ENCODE measurements at regions not wholly inside any gene's neighbourhood (a gene's known extent, or its start where the extent isn't known, plus 50 kb on each side); places are given as distances from the start of the nearest gene placed in this dataset.

- DNase-seq = no peak
- in situ Hi-C loops (cut with HindIII; ENCODE audit: low pct_ligation_motif_present, low pct_unique_long_range_greater_than_20kb, low sequenced_read_pairs) = no loop called here
Measured at GRCh38 chr4:182015893-182016292, 227.3 kb upstream of the TENM3 start.

DNA sequence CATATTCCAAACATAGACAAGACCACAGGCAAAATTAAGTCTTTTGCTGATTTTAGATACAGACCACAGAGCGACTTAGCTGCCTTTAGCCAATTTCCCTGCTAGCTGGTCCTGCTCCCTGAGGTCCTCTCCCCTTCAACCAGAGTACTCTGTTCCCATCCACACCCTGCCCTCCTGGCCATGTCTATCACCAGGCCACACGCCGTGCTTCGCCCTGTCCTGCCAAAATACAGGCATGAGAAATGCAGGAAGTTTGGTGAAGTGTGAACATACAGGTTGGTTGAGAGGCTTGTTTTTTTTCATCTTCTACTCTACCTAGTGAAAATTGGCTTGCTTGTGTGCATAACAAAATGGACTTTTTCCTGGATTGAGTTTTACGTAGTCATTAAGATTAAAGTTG is 226.2 kb upstream of the TENM3 start:
- no peak for DNase-seq
- in situ Hi-C loops (cut with HindIII; ENCODE audit: low pct_ligation_motif_present, low pct_unique_long_range_greater_than_20kb, low sequenced_read_pairs) = no loop called here

- in situ Hi-C loops (cut with HindIII; ENCODE audit: low pct_ligation_motif_present, low pct_unique_long_range_greater_than_20kb, low sequenced_read_pairs) = no loop called here
- DNase-seq = no peak
Measured at GRCh38 chr4:182018691-182019090, 224.5 kb upstream of the TENM3 start.

- no peak for DNase-seq
- in situ Hi-C loops (cut with HindIII; ENCODE audit: low pct_ligation_motif_present, low pct_unique_long_range_greater_than_20kb, low sequenced_read_pairs) = no loop called here
Measured at GRCh38 chr4:182019148-182019652, 224.0 kb upstream of the TENM3 start.

GRCh38 chr4:182022909-182023308 is 220.3 kb upstream of the TENM3 start:
- in situ Hi-C loops (cut with HindIII; ENCODE audit: low pct_ligation_motif_present, low pct_unique_long_range_greater_than_20kb, low sequenced_read_pairs) = no loop called here
- no peak for DNase-seq

GRCh38 chr4:182023469-182023868 is 219.7 kb upstream of the TENM3 start:
- no peak for DNase-seq
- in situ Hi-C loops (cut with HindIII; ENCODE audit: low pct_ligation_motif_present, low pct_unique_long_range_greater_than_20kb, low sequenced_read_pairs) = no loop called here

DNA sequence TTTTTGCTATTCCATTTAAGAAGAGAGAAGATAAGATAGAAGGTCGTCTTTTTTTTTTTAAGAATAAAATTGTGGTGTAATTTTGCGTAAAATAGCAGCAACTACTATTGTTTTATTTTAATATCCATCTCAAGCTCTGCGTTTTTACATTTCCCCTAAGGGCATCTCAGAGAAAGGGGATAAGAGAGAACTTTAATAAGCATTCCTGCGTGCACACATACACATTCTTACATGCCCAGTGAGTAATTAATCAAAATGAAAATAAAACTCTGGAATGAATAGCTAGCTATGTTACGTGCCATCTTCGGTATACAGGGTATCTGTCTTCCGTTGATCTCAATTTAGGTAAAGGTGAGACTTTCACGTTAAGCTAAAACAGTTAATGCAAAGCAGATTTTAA is 200.3 kb upstream of the TENM3 start:
- in situ Hi-C loops (cut with HindIII; ENCODE audit: low pct_ligation_motif_present, low pct_unique_long_range_greater_than_20kb, low sequenced_read_pairs) = no loop called here
- DNase-seq = no peak

- in situ Hi-C loops (cut with HindIII; ENCODE audit: low pct_ligation_motif_present, low pct_unique_long_range_greater_than_20kb, low sequenced_read_pairs) = no loop called here
- no peak for DNase-seq
Measured at GRCh38 chr4:182048871-182049270, 194.3 kb upstream of the TENM3 start.

DNA sequence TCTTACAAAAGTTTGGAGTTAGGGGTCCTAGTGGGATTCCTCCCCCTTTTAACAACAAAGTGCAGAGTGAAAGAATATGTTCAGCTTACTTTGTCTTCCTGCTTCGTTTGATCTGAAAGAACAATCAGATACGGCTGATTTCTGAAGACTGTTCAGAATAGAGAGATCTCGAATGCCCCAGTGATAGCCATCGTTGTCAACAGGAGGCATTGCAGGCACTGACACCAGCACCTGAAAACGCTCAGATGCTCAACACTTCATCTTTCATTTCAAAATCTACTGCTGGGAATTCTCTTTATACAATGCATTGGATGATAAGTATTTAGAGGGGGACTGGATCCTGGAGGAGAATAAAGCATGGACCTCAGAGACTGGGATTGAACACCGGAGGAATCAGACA is 186.3 kb upstream of the TENM3 start:
- in situ Hi-C loops (cut with HindIII; ENCODE audit: low pct_ligation_motif_present, low pct_unique_long_range_greater_than_20kb, low sequenced_read_pairs) = no loop called here
- no peak for DNase-seq

GRCh38 chr4:182062458-182062857 is 180.7 kb upstream of the TENM3 start:
- in situ Hi-C loops (cut with HindIII; ENCODE audit: low pct_ligation_motif_present, low pct_unique_long_range_greater_than_20kb, low sequenced_read_pairs) = no loop called here

DNA sequence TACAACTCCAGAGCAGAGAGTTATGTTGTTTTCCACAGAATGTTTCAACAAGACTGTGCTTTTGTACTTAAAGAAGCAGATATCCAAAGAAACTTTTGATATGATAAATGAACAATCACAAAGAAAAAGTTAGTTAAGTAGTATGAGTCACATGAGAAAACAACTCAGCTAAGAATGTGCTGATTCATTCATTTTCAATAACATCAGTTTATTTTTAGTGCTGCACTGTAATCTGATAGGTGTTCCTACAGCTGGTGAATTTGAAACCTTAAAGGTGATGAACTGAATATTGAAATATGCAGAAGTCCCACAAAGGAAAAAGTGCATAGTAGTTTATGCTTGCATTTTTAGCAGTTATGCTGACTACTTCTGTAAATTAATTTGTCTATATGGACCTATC is 180.3 kb upstream of the TENM3 start:
- DNase-seq = peak; percentile 19
- in situ Hi-C loops (cut with HindIII; ENCODE audit: low pct_ligation_motif_present, low pct_unique_long_range_greater_than_20kb, low sequenced_read_pairs) = no loop called here

More at GRCh38 chr4:182062458-182062857, 180.7 kb upstream of the TENM3 start:
- no peak for DNase-seq

DNA sequence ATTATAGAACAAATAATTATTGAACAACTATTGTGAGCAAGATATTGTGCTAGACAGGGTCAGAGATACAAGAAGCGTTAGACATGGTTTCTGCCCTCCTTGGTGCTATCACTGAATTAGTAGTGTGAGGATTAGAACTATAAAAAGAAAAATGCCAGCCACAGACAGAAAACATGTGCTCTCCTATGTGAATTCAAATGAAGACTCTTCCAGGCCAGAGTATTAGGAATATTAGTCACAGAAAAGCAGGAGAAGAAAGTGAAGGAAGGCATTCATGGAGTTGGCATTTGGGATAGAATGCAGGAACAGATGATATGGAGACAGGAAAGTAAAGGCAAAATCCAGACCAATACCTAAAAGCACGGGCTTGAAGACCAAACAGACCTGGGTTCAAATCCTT is 179.6 kb upstream of the TENM3 start:
- in situ Hi-C loops (cut with HindIII; ENCODE audit: low pct_ligation_motif_present, low pct_unique_long_range_greater_than_20kb, low sequenced_read_pairs) = no loop called here
- no peak for DNase-seq

- in situ Hi-C loops (cut with HindIII; ENCODE audit: low pct_ligation_motif_present, low pct_unique_long_range_greater_than_20kb, low sequenced_read_pairs) = no loop called here
- DNase-seq = no peak
Measured at GRCh38 chr4:182065255-182065654, 177.9 kb upstream of the TENM3 start.

DNA sequence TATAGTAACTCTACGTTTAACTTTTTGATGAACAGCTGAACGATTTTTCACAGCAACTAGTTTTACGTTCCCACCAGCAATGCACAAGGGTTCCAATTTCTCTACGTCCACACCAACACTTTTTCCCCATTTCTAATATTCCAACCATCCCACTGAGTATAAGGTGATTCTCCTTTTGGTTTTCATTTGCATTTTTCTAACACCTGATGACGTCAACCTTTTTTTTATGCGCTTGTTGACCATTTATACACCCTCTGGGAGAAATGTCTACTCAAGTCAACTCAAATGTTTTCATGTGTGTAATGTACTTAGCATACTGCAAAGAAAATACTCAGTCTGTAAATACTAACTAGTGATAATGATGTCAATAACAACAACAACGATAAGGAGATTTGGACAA is 177.2 kb upstream of the TENM3 start:
- in situ Hi-C loops (cut with HindIII; ENCODE audit: low pct_ligation_motif_present, low pct_unique_long_range_greater_than_20kb, low sequenced_read_pairs) = no loop called here

DNA sequence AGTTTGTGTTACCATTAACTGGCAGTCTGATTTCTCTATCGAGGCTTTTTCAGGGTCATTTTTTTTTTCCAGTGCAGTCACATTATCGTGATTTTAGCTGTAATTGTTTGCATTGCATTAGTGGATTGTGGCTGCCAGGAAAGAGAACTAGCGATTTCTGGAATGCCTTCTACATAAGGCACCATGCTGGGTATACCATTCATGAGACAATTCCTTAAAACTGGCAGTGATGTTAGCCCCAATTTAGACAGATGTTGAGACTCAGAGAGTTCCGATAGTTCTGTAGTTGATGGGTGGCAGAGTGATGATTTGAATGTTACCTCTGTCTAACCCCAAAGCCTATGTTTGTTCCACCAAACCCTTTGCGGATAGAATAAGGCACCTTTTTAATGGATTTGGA is 175.4 kb upstream of the TENM3 start:
- in situ Hi-C loops (cut with HindIII; ENCODE audit: low pct_ligation_motif_present, low pct_unique_long_range_greater_than_20kb, low sequenced_read_pairs) = no loop called here

More for the DNA sequence above, 177.2 kb upstream of the TENM3 start:
- no peak for DNase-seq

DNA sequence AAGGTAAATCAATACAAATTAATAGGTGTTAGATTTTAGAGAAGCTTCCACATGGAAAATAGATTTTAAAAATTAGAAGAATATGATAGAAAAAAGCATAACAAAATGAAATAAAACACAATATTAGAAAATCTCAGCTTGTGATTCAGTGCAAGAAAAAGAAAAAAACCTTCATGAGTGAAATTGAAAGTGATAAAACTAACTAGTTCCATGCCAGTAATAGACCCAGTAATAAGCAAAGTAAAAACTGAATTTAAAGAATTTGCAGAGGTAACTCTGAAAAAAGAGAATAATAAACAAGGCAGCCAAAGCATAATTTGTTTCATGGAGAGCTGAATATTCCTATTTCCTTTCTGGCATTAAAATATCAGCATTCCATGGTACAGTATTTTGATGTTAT is 174.3 kb upstream of the TENM3 start:
- no peak for DNase-seq
- in situ Hi-C loops (cut with HindIII; ENCODE audit: low pct_ligation_motif_present, low pct_unique_long_range_greater_than_20kb, low sequenced_read_pairs) = no loop called here

More for the DNA sequence above, 175.4 kb upstream of the TENM3 start:
- DNase-seq = no peak

DNA sequence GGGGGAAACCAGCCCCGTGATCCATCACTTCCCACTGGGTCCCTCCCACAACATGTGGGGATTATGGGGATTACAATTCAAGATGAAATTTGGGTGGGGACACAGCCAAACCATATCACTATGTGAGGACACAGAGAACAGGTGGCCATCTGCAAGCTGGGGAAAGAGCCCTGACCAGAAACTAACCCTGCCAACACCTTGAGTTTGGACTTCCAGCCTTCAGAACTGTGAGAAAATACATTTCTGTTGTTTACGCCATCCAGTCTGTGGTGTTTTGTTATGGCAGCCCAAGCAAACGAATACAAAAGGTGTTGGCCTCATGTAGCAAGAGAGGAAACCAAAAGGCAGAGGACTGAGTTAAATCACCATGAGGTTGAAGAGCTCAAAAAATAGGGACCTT is 169.9 kb upstream of the TENM3 start:
- no peak for DNase-seq
- in situ Hi-C loops (cut with HindIII; ENCODE audit: low pct_ligation_motif_present, low pct_unique_long_range_greater_than_20kb, low sequenced_read_pairs) = no loop called here

GRCh38 chr4:182074139-182074538 is 169.1 kb upstream of the TENM3 start:
- in situ Hi-C loops (cut with HindIII; ENCODE audit: low pct_ligation_motif_present, low pct_unique_long_range_greater_than_20kb, low sequenced_read_pairs) = no loop called here
- DNase-seq = no peak

GRCh38 chr4:182074810-182075209 is 168.4 kb upstream of the TENM3 start:
- DNase-seq = no peak
- in situ Hi-C loops (cut with HindIII; ENCODE audit: low pct_ligation_motif_present, low pct_unique_long_range_greater_than_20kb, low sequenced_read_pairs) = no loop called here

DNA sequence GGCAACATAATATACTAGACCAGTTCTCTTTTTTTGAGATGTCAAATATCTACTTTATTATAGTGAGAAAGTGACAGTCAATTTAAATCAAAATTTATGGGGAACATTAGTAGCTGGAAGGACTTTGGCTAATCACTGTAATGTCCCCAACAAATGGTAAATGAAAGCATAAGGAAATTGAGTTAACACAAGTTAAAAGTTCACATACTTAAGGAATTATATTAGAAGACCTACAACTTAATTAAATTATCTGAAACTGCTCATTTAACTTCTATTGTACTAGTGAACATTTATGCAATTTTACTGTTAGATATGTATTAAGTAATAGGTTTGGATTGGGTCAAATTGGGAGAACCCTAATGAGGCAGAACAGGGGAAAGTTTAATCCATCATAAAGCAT is 160.3 kb upstream of the TENM3 start:
- in situ Hi-C loops (cut with HindIII; ENCODE audit: low pct_ligation_motif_present, low pct_unique_long_range_greater_than_20kb, low sequenced_read_pairs) = no loop called here
- DNase-seq = no peak
